AG04449 (cell line): ENCODE measurements at regions not wholly inside any gene's neighbourhood (a gene's known extent, or its start where the extent isn't known, plus 50 kb on each side); places are given as distances from the start of the nearest gene placed in this dataset.
A peak's percentile ranks its signal among the peaks of the same experiment; 100 is the strongest.

ENCODE experiments used
- CTCF ChIA-PET: fragments of 350-600 bp; formaldehyde crosslinking; extraction: SDS; loops from one replicate; lab custom pipeline; 2021; ENCODE audit warnings: antibody characterized with exemption; lab: Yijun Ruan, JAX
- POLR2A ChIA-PET: fragments of 400-600, 350-600 bp; formaldehyde crosslinking; extraction: SDS; loops from one replicate; lab custom pipeline; 2020; ENCODE audit warnings: antibody characterized with exemption, inconsistent platforms; lab: Yijun Ruan, JAX
- DNase-seq: peaks from one replicate; pipeline ENCODE4 v3.0.0-alpha.2; 2010; ENCODE audit warnings: low read depth, low spot score
- H3K4me3 ChIP-seq: 2 replicates; pipeline ENCODE4 v1.5.1; 2011; ENCODE audit warnings: low read depth, mild to moderate bottlenecking, control low read depth, low read length
- CTCF ChIP-seq: IDR thresholded peaks from one replicate; pipeline ENCODE4 v1.5.1; 2011; ENCODE audit warnings: mild to moderate bottlenecking, moderate library complexity, low read length, control low read depth, inconsistent platforms; ENCODE audit not compliant: insufficient read depth; ENCODE audit errors: missing control alignments

DNA sequence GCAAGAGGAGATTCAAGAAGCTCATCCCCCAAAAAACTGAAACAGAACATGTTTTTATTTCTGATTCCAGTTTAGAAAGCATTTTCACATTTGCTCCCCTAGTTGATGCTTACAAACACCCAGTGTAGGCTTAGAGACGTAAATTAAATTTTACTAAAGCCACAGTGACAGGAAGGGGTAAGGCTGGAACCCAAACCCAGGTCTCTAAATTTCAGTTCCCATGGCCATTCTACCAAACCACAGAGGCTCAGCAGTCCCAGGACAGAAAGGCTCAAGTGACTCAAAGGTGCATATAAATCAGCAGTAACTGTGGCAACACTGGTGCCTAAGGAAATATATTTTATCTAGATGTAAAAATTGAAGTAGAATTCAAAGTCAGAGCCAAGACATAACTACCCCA lies 128.7 kb downstream of the CEP120 start:
- no peak for DNase-seq
- ChIA-PET POLR2A (no interaction called here), CTCF (no interaction called here)
- no peak overlapping the region for H3K4me3 ChIP-seq
- no peak for TF ChIP-seq CTCF

DNA sequence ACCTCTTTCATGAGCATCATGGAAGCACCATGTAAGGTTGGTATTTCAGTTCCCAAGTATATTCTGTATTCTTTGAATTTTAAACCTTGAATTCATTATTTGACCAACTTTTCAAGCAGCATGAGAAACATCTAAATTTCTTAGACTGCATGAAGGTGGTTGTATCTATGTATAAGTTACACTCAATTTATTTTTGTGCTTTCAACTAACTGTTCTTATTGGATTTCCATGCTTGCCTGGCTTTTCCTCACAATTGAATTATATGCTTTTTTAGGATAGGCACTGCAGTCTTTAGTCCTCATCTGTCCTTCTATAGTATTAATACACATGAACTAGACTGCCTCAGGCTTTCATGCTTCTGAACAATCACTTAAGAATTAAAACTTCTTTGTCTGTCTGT lies 134.0 kb downstream of the CEP120 start:
- CTCF ChIA-PET: no interaction called here
- DNase-seq: no peak
- POLR2A ChIA-PET: no interaction called here
- H3K4me3 ChIP-seq: no peak overlapping the region
- TF ChIP-seq CTCF: no peak

DNA sequence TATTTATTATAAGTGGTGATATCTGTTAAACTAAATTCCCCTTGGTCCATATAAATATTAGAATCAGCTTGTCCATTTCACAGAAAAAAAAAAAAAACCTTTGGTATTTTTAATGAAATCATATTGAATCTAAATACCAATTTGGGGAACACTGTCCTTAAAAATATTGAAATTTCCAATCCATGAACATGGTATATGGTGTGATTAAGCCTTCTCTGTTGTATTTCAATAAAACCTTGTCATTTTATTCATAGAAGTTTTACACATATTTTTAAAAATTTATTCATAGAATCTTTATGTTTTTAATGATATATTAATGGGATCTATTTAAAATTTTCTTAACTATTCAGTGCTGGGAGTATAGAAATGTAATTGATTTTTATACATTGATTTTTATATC lies 135.3 kb downstream of the CEP120 start:
- no peak for DNase-seq
- ChIA-PET CTCF (no interaction called here), POLR2A (no interaction called here)
- no peak for TF ChIP-seq CTCF
- H3K4me3 ChIP-seq: no peak overlapping the region

GRCh38 chr5:123286891-123287290 lies 136.3 kb downstream of the CEP120 start:
- DNase-seq: no peak
- CTCF ChIA-PET: interaction anchor here (0.6 kb wide), 1 partner anchor 861 kb away, joined by 3 read pairs; no protein-coding TSS in a partner anchor
- no peak for TF ChIP-seq CTCF

GRCh38 chr5:123285122-123286023 lies 137.8 kb downstream of the CEP120 start:
- no peak for DNase-seq
- no peak for TF ChIP-seq CTCF
- peak overlapping the region; percentile 36 for H3K4me3 ChIP-seq
- ChIA-PET POLR2A (no interaction called here), CTCF (no interaction called here)

More at GRCh38 chr5:123286891-123287290, 136.3 kb downstream of the CEP120 start:
- H3K4me3 ChIP-seq: no peak overlapping the region
- POLR2A ChIA-PET: no interaction called here

GRCh38 chr5:123283499-123283898 lies 139.7 kb downstream of the CEP120 start:
- H3K4me3 ChIP-seq: no peak overlapping the region
- ChIA-PET POLR2A (no interaction called here), CTCF (no interaction called here)
- no peak for TF ChIP-seq CTCF
- no peak for DNase-seq
